ENCODE measurements at regions not wholly inside any gene's neighbourhood (a gene's known extent, or its start where the extent isn't known, plus 50 kb on each side); places are given as distances from the start of the nearest gene placed in this dataset.

DNA sequence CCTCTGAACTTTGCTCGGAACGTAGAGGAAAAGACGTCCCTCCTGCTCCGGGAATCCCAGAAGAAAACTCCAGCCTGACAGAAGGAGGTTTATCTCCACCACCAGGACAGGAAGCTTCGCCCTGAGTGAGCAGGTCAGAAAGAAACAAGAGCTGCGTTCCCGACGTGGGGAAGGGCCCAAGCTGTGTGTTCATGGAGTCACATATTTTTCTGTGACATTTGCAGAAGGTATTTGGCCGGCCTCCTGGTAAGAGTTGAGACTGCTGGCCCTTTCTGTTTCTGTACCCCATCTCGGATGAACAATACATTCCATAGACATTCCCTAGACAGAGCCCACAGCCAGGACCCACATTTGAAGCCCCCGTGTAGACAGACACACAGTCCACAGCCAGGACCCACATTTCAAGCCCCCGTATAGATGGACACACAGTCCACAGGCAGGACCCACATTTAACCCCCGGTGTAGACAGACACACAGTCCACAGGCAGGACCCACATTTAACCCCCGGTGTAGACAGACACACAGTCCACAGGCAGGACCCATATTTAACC lies 230.8 kb downstream of the SHOX start (continued):
- TF ChIP-seq, protein P1, sequence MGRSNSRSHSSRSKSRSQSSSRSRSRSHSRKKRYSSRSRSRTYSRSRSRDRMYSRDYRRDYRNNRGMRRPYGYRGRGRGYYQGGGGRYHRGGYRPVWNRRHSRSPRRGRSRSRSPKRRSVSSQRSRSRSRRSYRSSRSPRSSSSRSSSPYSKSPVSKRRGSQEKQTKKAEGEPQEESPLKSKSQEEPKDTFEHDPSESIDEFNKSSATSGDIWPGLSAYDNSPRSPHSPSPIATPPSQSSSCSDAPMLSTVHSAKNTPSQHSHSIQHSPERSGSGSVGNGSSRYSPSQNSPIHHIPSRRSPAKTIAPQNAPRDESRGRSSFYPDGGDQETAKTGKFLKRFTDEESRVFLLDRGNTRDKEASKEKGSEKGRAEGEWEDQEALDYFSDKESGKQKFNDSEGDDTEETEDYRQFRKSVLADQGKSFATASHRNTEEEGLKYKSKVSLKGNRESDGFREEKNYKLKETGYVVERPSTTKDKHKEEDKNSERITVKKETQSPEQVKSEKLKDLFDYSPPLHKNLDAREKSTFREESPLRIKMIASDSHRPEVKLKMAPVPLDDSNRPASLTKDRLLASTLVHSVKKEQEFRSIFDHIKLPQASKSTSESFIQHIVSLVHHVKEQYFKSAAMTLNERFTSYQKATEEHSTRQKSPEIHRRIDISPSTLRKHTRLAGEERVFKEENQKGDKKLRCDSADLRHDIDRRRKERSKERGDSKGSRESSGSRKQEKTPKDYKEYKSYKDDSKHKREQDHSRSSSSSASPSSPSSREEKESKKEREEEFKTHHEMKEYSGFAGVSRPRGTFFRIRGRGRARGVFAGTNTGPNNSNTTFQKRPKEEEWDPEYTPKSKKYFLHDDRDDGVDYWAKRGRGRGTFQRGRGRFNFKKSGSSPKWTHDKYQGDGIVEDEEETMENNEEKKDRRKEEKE (IDR thresholded peaks at IDR 0.05) = no peak
- TF ChIP-seq SMC3 (IDR thresholded peaks at IDR 0.05; ENCODE audit: borderline replicate concordance, low read length) (no peak), RUNX3 (IDR thresholded peaks at IDR 0.05; ENCODE audit: low read length) (no peak), BACH1 (IDR thresholded peaks at IDR 0.05; ENCODE audit: borderline replicate concordance) (no peak), SMARCA5 (IDR thresholded peaks at IDR 0.05) (no peak)
- TF ChIP-seq, protein P2, sequence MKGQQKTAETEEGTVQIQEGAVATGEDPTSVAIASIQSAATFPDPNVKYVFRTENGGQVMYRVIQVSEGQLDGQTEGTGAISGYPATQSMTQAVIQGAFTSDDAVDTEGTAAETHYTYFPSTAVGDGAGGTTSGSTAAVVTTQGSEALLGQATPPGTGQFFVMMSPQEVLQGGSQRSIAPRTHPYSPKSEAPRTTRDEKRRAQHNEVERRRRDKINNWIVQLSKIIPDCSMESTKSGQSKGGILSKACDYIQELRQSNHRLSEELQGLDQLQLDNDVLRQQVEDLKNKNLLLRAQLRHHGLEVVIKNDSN (IDR thresholded peaks at IDR 0.05; ENCODE audit: borderline replicate concordance, extremely low read length, insufficient read depth, low read depth, low read length) = no peak

DNA sequence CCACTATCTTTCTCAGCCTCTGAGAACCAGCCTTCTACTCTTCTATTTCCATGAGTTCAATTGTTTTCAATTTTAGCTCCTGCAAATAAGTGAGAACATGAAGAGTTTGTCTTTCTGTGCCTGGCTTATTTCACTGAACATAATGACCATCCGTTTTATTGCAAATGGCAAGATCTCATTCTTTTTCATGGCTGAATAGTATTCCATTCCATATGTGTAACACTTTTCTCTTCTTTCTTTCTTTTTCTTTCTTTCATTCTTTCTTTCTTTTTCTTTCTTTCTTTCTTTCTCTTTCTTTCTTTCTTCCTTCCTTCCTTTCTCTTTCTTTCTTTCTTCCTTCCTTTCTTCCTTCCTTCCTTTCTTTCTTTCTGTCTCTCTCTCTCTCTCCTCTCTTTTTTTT lies 228.7 kb downstream of the SHOX start:
- POLR2A ChIA-PET = no interaction called here
- CTCF ChIA-PET = no interaction called here
- SMC1A ChIA-PET (ENCODE audit: uncharacterized antibody, unreplicated experiment) = no interaction called here
- DNase-seq (ENCODE audit: low read depth, low spot score) = no peak
- no peaks in the 10 kb centered on the region for H4K20me1 ChIP-seq (ENCODE audit: control insufficient read depth, insufficient read depth)
- H3K36me3 ChIP-seq (ENCODE audit: control insufficient read depth in 2 of 2, insufficient read depth in 2 of 2, low read length in 1 of 2) = no peaks in the 10 kb centered on the region
- H3K4me1 ChIP-seq (ENCODE audit: control insufficient read depth, insufficient read depth, low read length) = no peaks in the 10 kb centered on the region
- no peak overlapping the region for H3K27ac ChIP-seq (ENCODE audit: control insufficient read depth, insufficient read depth)
- no peak overlapping the region for H2AFZ ChIP-seq (ENCODE audit: control insufficient read depth, low read depth, low read length)
- TF ChIP-seq SPI1 (IDR thresholded peaks at IDR 0.05; ENCODE audit: borderline replicate concordance, insufficient read depth, low read depth, low read length) = no peak
- no peak for TF ChIP-seq RCOR1 (conservative IDR thresholded peaks at IDR 0.05; ENCODE audit: low read depth, low read length)
- TF ChIP-seq NFYA (IDR thresholded peaks at IDR 0.05; ENCODE audit: borderline replicate concordance, low read depth, low read length) = no peak
- no peak for TF ChIP-seq TARDBP (IDR thresholded peaks at IDR 0.05; ENCODE audit: borderline replicate concordance)
- no peak for TF ChIP-seq LARP7 (IDR thresholded peaks at IDR 0.05)
- no TSS peak for BruUV-seq (replicated peaks)
- RAD21 ChIA-PET (ENCODE audit: unreplicated experiment) = no interaction called here
- ATAC-seq = no peak
- no peak overlapping the region for H3K9ac ChIP-seq (ENCODE audit: control insufficient read depth, insufficient read depth, low read length)
- 0% methylated on average over 1 of the region's 1 CpG for WGBS (ENCODE audit: insufficient coverage, insufficient replicate concordance, low lambda C conversion rate, missing lambda C conversion rate)
- H3K79me2 ChIP-seq (ENCODE audit: control insufficient read depth, insufficient read depth, low read length) = no peaks in the 10 kb centered on the region
- H3K27me3 ChIP-seq (replicated peaks in 1 of 2; ENCODE audit: control insufficient read depth in 2 of 2, insufficient read depth in 2 of 2, low read length in 1 of 2) = no peaks in the 10 kb centered on the region
- intact Hi-C loops (cut with micrococcal nuclease; ENCODE audit: unreplicated experiment) (loop anchor here (1.0 kb wide), 1 partner anchor 10 kb away; no protein-coding TSS in a partner anchor), in situ Hi-C loops (cut with MboI) (no loop called here)
- no peak overlapping the region for H3K4me3 ChIP-seq
- no peak for FAIRE-seq
- H3K4me2 ChIP-seq (ENCODE audit: control insufficient read depth, insufficient read depth) = no peak overlapping the region
- no peaks in the 10 kb centered on the region; the same call in 2 of the 3 replicates for H3K9me3 ChIP-seq (replicated peaks; ENCODE audit: control insufficient read depth, insufficient read depth, low read length)
